ENCODE measurements at regions not wholly inside any gene's neighbourhood (a gene's known extent, or its start where the extent isn't known, plus 50 kb on each side); places are given as distances from the start of the nearest gene placed in this dataset.

DNA sequence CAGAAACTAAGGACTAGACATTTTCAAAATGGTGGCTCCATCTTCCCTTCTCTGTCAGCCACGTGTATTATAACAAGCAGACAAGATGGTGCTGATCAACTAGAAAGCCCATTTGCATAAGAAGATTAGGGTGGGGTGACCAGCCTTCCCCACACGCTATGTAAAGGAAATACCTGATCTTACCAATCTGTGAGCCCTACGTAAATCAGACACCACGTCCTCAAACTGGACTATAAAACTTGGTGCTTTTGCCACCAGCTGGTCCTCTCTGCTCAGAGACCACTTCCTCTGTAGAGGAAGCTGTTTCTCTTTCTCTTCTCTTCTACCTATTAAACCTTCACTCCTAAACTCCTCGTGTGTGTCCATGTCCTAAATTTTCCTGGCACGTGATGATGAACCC is 101.1 kb upstream of the PLEKHG7 start:
- TF ChIP-seq, protein P1, sequence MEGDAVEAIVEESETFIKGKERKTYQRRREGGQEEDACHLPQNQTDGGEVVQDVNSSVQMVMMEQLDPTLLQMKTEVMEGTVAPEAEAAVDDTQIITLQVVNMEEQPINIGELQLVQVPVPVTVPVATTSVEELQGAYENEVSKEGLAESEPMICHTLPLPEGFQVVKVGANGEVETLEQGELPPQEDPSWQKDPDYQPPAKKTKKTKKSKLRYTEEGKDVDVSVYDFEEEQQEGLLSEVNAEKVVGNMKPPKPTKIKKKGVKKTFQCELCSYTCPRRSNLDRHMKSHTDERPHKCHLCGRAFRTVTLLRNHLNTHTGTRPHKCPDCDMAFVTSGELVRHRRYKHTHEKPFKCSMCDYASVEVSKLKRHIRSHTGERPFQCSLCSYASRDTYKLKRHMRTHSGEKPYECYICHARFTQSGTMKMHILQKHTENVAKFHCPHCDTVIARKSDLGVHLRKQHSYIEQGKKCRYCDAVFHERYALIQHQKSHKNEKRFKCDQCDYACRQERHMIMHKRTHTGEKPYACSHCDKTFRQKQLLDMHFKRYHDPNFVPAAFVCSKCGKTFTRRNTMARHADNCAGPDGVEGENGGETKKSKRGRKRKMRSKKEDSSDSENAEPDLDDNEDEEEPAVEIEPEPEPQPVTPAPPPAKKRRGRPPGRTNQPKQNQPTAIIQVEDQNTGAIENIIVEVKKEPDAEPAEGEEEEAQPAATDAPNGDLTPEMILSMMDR (conservative IDR thresholded peaks at IDR 0.05; ENCODE audit: low read length): no peak
- no peak for TF ChIP-seq EZH2phosphoT487 (IDR thresholded peaks at IDR 0.05; ENCODE audit: borderline replicate concordance, low read depth, low read length)

Measured in OCI-LY7 (cell line).